Mesothelial cell of epicardium (in vitro differentiated cells): ENCODE measurements at regions not wholly inside any gene's neighbourhood (a gene's known extent, or its start where the extent isn't known, plus 50 kb on each side); places are given as distances from the start of the nearest gene placed in this dataset.

Experiments
- DNase-seq, 2 experiments: peaks; one replicate each; pipeline ENCODE4 v3.0.0; 2021; ENCODE audit warnings: low spot score in 2 of 2; ENCODE audit not compliant: unreplicated experiment in 2 of 2
- H3K27ac Mint-ChIP-seq: 2 replicates; pipeline ENCODE4 v1.8.0; 2021; ENCODE audit warnings: mixed read lengths
- H3K27me3 Mint-ChIP-seq: 2 replicates; pipeline ENCODE4 v1.8.0; 2021; ENCODE audit warnings: low read depth, mixed read lengths
- H3K36me3 Mint-ChIP-seq: 2 replicates; pipeline ENCODE4 v1.8.0; 2021; ENCODE audit warnings: mixed read lengths
- H3K4me1 Mint-ChIP-seq: 2 replicates; pipeline ENCODE4 v1.8.0; 2021; ENCODE audit warnings: mixed read lengths
- H3K4me3 Mint-ChIP-seq: 2 replicates; pipeline ENCODE4 v1.8.0; 2021; ENCODE audit warnings: mild to moderate bottlenecking, moderate library complexity, mixed read lengths
- H3K9me3 Mint-ChIP-seq: 2 replicates; pipeline ENCODE4 v1.8.0; 2021; ENCODE audit warnings: mixed read lengths
- TF ChIP-seq, protein P1 (sequence below): fragments of 200-600 bp; sonication (generic); IDR thresholded peaks from one replicate; pipeline ENCODE4 v1.5.0; 2021; ENCODE audit warnings: antibody characterized with exemption; ENCODE audit not compliant: unreplicated experiment

- Mint-ChIP-seq H3K36me3 (no peaks in the 10 kb centered on the region), H3K27me3 (no peaks in the 10 kb centered on the region), H3K4me3 (no peak overlapping the region), H3K4me1 (peaks cover 17% of the 10 kb centered on the region), H3K9me3 (peaks cover 3% of the 10 kb centered on the region), H3K27ac (peak overlapping the region; percentile 8)
- no peak for DNase-seq
- TF ChIP-seq, protein P1, sequence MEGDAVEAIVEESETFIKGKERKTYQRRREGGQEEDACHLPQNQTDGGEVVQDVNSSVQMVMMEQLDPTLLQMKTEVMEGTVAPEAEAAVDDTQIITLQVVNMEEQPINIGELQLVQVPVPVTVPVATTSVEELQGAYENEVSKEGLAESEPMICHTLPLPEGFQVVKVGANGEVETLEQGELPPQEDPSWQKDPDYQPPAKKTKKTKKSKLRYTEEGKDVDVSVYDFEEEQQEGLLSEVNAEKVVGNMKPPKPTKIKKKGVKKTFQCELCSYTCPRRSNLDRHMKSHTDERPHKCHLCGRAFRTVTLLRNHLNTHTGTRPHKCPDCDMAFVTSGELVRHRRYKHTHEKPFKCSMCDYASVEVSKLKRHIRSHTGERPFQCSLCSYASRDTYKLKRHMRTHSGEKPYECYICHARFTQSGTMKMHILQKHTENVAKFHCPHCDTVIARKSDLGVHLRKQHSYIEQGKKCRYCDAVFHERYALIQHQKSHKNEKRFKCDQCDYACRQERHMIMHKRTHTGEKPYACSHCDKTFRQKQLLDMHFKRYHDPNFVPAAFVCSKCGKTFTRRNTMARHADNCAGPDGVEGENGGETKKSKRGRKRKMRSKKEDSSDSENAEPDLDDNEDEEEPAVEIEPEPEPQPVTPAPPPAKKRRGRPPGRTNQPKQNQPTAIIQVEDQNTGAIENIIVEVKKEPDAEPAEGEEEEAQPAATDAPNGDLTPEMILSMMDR: no peak
Measured at GRCh38 chr13:67652887-67653286, 422.8 kb upstream of the PCDH9 start.

GRCh38 chr13:67651908-67652465, 421.9 kb upstream of the PCDH9 start:
- H3K27me3 Mint-ChIP-seq: no peaks in the 10 kb centered on the region
- peaks cover 3% of the 10 kb centered on the region for H3K9me3 Mint-ChIP-seq
- H3K36me3 Mint-ChIP-seq: no peaks in the 10 kb centered on the region
- no peak for DNase-seq
- H3K4me3 Mint-ChIP-seq: no peak overlapping the region
- H3K4me1 Mint-ChIP-seq: peaks cover 17% of the 10 kb centered on the region
- H3K27ac Mint-ChIP-seq: no peak overlapping the region
- TF ChIP-seq, protein P1: no peak

DNA sequence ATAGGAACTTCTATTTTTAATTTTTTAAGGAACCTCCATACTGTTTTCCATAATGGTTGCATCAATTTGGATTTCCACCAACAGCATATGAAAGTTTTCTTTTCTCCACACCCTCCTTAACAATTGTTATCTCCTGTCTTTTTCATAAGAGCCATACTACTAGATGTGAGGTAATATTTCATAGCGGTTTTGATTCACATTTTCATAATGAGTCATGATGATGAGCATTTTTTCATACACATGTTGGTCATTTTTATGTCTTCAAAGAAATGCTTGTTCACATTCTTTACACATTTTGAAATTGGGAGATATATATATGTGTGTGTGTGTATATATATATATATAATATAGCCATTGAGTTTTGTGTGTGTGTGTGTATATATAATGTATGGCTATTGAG, 420.3 kb upstream of the PCDH9 start:
- H3K4me1 Mint-ChIP-seq: peaks cover 17% of the 10 kb centered on the region
- TF ChIP-seq, protein P1: no peak
- no peak overlapping the region for H3K4me3 Mint-ChIP-seq
- no peak for DNase-seq
- H3K27ac Mint-ChIP-seq: no peak overlapping the region
- no peaks in the 10 kb centered on the region for H3K36me3 Mint-ChIP-seq
- H3K27me3 Mint-ChIP-seq: no peaks in the 10 kb centered on the region
- H3K9me3 Mint-ChIP-seq: peaks cover 9% of the 10 kb centered on the region

- no peak overlapping the region for H3K4me3 Mint-ChIP-seq
- TF ChIP-seq, protein P1: no peak
- H3K4me1 Mint-ChIP-seq: no peaks in the 10 kb centered on the region
- peaks cover 14% of the 10 kb centered on the region for H3K9me3 Mint-ChIP-seq
- no peaks in the 10 kb centered on the region for H3K27me3 Mint-ChIP-seq
- no peak overlapping the region for H3K27ac Mint-ChIP-seq
- H3K36me3 Mint-ChIP-seq: no peaks in the 10 kb centered on the region
- no peak for DNase-seq
Measured at GRCh38 chr13:67645874-67646467, 415.8 kb upstream of the PCDH9 start.

DNA sequence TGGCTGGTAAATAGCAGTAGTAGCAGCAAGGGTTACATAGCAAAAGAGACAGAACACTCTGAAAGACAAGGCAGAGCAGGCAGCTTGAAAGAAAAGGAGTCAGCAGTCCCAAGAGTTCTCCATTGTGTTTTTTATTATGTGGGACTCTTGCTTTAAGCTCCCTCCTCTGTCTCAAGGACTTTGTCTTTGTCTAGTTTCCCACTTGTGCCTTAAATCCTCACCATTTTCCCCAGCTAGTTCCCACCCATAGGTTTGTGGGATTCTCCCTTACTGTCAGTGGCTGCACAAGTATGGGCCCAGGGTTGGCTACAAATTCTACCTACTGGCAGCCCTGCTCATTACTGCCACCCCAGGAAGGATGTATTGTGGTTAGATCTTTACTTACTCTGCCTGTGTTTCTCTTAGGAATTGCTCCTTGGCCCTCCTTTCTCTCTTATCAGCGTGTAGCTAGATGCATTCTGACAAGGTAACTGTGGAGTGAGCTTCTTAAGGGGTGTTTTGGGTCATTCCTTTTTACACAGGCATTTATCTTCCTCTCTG, 413.4 kb upstream of the PCDH9 start:
- Mint-ChIP-seq H3K4me3 (no peak overlapping the region), H3K36me3 (no peaks in the 10 kb centered on the region), H3K9me3 (peaks cover 18% of the 10 kb centered on the region), H3K27me3 (no peaks in the 10 kb centered on the region), H3K27ac (no peak overlapping the region), H3K4me1 (no peaks in the 10 kb centered on the region)
- TF ChIP-seq, protein P1: no peak
- no peak for DNase-seq
